ENCODE measurements at regions not wholly inside any gene's neighbourhood (a gene's known extent, or its start where the extent isn't known, plus 50 kb on each side); places are given as distances from the start of the nearest gene placed in this dataset.

DNA sequence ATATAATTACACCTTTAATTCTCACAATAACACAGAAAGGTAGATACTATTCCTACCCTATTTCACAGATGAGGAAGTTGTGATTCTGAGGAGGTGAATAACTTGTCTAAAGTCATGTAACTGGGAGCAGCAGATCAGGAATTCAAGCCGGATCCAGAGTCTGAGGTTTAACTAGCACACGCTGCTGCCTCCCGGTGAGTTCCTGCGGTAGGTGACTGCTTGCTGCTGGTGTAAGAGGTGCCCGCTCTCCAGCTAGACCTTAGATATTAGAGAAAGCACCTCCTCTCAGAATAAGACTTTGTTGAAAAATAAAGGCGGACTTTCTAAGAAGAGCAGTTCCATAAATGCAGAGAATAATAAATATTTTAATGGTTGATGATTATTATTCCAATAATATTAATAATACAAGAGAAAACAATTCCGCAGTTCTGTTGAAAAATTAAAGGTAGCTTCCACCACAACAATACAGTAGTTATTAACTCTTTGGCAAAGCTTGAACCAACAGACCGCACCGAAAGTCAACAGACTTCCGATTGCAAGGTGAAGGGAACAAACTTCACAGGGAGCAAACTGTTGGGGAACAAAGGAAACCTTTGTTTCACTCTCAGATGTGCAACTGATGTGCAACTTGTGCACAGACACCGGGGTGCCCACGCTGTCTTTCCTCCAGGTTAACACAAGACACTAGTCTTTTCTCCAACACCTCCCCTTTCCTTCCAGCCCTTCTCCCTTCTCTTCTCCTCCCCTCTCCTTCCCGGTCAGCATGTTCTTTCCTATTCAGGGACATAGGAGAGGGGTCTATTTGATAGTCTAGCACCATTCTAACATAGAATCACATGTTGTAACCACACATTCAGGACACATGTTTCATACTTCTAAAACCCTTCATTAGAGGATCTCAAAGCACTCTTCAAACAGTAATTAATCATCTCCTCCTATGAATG is 73.2 kb upstream of the EGLN3 start (continued):
- TF ChIP-seq HOXA7 (CRISPR knock-in tag; IDR thresholded peaks at IDR 0.05): no peak
- TF ChIP-seq, protein P1, sequence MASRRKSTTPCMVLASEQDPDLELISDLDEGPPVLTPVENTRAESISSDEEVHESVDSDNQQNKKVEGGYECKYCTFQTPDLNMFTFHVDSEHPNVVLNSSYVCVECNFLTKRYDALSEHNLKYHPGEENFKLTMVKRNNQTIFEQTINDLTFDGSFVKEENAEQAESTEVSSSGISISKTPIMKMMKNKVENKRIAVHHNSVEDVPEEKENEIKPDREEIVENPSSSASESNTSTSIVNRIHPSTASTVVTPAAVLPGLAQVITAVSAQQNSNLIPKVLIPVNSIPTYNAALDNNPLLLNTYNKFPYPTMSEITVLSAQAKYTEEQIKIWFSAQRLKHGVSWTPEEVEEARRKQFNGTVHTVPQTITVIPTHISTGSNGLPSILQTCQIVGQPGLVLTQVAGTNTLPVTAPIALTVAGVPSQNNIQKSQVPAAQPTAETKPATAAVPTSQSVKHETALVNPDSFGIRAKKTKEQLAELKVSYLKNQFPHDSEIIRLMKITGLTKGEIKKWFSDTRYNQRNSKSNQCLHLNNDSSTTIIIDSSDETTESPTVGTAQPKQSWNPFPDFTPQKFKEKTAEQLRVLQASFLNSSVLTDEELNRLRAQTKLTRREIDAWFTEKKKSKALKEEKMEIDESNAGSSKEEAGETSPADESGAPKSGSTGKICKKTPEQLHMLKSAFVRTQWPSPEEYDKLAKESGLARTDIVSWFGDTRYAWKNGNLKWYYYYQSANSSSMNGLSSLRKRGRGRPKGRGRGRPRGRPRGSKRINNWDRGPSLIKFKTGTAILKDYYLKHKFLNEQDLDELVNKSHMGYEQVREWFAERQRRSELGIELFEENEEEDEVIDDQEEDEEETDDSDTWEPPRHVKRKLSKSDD (CRISPR knock-in tag; IDR thresholded peaks at IDR 0.05; ENCODE audit: low read depth): peak; percentile 56; the same call in 1 of the 2 replicates
- TF ChIP-seq, protein P2, sequence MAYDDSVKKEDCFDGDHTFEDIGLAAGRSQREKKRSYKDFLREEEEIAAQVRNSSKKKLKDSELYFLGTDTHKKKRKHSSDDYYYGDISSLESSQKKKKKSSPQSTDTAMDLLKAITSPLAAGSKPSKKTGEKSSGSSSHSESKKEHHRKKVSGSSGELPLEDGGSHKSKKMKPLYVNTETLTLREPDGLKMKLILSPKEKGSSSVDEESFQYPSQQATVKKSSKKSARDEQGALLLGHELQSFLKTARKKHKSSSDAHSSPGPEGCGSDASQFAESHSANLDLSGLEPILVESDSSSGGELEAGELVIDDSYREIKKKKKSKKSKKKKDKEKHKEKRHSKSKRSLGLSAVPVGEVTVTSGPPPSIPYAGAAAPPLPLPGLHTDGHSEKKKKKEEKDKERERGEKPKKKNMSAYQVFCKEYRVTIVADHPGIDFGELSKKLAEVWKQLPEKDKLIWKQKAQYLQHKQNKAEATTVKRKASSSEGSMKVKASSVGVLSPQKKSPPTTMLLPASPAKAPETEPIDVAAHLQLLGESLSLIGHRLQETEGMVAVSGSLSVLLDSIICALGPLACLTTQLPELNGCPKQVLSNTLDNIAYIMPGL (CRISPR knock-in tag; IDR thresholded peaks at IDR 0.05; ENCODE audit: borderline replicate concordance in 1 of 2, low read depth in 1 of 2): peak; percentile 46 to 53; a peak in 3 of 4 replicates
- TF ChIP-seq ZNF263 (CRISPR knock-in tag; IDR thresholded peaks at IDR 0.05): no peak
- TF ChIP-seq ZBTB7B (CRISPR knock-in tag; IDR thresholded peaks at IDR 0.05): peak; percentile 53; the same call in 1 of the 2 replicates
- TF ChIP-seq, protein P3, sequence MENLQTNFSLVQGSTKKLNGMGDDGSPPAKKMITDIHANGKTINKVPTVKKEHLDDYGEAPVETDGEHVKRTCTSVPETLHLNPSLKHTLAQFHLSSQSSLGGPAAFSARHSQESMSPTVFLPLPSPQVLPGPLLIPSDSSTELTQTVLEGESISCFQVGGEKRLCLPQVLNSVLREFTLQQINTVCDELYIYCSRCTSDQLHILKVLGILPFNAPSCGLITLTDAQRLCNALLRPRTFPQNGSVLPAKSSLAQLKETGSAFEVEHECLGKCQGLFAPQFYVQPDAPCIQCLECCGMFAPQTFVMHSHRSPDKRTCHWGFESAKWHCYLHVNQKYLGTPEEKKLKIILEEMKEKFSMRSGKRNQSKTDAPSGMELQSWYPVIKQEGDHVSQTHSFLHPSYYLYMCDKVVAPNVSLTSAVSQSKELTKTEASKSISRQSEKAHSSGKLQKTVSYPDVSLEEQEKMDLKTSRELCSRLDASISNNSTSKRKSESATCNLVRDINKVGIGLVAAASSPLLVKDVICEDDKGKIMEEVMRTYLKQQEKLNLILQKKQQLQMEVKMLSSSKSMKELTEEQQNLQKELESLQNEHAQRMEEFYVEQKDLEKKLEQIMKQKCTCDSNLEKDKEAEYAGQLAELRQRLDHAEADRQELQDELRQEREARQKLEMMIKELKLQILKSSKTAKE (CRISPR knock-in tag; IDR thresholded peaks at IDR 0.05; ENCODE audit: borderline replicate concordance): peak; percentile 56; the same call in 1 of the 2 replicates
- no peak for TF ChIP-seq RFX3 (CRISPR knock-in tag; IDR thresholded peaks at IDR 0.05)
- TF ChIP-seq CREM (IDR thresholded peaks at IDR 0.05): peak; percentile 88
- TF ChIP-seq CREM (CRISPR knock-in tag; IDR thresholded peaks at IDR 0.05): no peak
- peak; percentile 94 for TF ChIP-seq TCF7 (IDR thresholded peaks at IDR 0.05; ENCODE audit: low read depth)
- TF ChIP-seq MED13 (CRISPR knock-in tag; IDR thresholded peaks at IDR 0.05): no peak
- TF ChIP-seq, protein P4, sequence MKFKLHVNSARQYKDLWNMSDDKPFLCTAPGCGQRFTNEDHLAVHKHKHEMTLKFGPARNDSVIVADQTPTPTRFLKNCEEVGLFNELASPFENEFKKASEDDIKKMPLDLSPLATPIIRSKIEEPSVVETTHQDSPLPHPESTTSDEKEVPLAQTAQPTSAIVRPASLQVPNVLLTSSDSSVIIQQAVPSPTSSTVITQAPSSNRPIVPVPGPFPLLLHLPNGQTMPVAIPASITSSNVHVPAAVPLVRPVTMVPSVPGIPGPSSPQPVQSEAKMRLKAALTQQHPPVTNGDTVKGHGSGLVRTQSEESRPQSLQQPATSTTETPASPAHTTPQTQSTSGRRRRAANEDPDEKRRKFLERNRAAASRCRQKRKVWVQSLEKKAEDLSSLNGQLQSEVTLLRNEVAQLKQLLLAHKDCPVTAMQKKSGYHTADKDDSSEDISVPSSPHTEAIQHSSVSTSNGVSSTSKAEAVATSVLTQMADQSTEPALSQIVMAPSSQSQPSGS (CRISPR knock-in tag; IDR thresholded peaks at IDR 0.05): peak; percentile 70; the same call in 1 of the 2 replicates
- peak; percentile 97 for TF ChIP-seq ZNF264 (CRISPR knock-in tag; IDR thresholded peaks at IDR 0.05)
- TF ChIP-seq ZSCAN29 (CRISPR knock-in tag; conservative IDR thresholded peaks at IDR 0.05): peak; percentile 83; the same call in 1 of the 2 replicates
- TF ChIP-seq, protein P5, sequence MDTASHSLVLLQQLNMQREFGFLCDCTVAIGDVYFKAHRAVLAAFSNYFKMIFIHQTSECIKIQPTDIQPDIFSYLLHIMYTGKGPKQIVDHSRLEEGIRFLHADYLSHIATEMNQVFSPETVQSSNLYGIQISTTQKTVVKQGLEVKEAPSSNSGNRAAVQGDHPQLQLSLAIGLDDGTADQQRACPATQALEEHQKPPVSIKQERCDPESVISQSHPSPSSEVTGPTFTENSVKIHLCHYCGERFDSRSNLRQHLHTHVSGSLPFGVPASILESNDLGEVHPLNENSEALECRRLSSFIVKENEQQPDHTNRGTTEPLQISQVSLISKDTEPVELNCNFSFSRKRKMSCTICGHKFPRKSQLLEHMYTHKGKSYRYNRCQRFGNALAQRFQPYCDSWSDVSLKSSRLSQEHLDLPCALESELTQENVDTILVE (CRISPR knock-in tag; IDR thresholded peaks at IDR 0.05): peak; percentile 95
- TF ChIP-seq, protein P6, sequence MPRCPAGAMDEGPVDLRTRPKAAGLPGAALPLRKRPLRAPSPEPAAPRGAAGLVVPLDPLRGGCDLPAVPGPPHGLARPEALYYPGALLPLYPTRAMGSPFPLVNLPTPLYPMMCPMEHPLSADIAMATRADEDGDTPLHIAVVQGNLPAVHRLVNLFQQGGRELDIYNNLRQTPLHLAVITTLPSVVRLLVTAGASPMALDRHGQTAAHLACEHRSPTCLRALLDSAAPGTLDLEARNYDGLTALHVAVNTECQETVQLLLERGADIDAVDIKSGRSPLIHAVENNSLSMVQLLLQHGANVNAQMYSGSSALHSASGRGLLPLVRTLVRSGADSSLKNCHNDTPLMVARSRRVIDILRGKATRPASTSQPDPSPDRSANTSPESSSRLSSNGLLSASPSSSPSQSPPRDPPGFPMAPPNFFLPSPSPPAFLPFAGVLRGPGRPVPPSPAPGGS (CRISPR knock-in tag; IDR thresholded peaks at IDR 0.05): peak; percentile 67; the same call in 1 of the 2 replicates
- TF ChIP-seq ZFP1 (CRISPR knock-in tag; IDR thresholded peaks at IDR 0.05): peak; percentile 72; the same call in 1 of the 2 replicates
- peak; percentile 41 for TF ChIP-seq SIX1 (CRISPR knock-in tag; IDR thresholded peaks at IDR 0.05; ENCODE audit: borderline replicate concordance)

All from HepG2 (cell line).